ENCODE measurements at regions not wholly inside any gene's neighbourhood (a gene's known extent, or its start where the extent isn't known, plus 50 kb on each side); places are given as distances from the start of the nearest gene placed in this dataset.

GRCh38 chr13:103410002-103410401 lies 343.8 kb upstream of the SLC10A2 start:
- BruUV-seq (replicated peaks): no TSS peak
- H4K20me1 ChIP-seq (ENCODE audit: insufficient read depth, low read length): no peaks in the 10 kb centered on the region
- H3K56ac ChIP-seq (ENCODE audit: extremely low read depth, insufficient read depth, low read length): no peak overlapping the region
- H3K4me2 ChIP-seq (ENCODE audit: low read depth, low read length): no peak overlapping the region
- no peaks in the 10 kb centered on the region for H3K4me1 ChIP-seq (ENCODE audit: control insufficient read depth, insufficient read depth, low read length)
- POLR2A ChIA-PET (ENCODE audit: unreplicated experiment): no interaction called here
- ATAC-seq (ENCODE audit: low read depth) (no peak), DNase-seq (no peak)
- H3K36me3 ChIP-seq (ENCODE audit: control insufficient read depth, insufficient read depth, low read length): no peaks in the 10 kb centered on the region
- H3K14ac ChIP-seq (replicated peaks; ENCODE audit: low read depth, low read length): no peak overlapping the region
- H3K79me1 ChIP-seq (ENCODE audit: low read depth in 1 of 2, low read length in 2 of 2): no peaks in the 10 kb centered on the region
- H2BK20ac ChIP-seq (ENCODE audit: low read depth, low read length): no peak overlapping the region
- no peak overlapping the region for H2BK5ac ChIP-seq (ENCODE audit: low read depth, low read length, poor library complexity, severe bottlenecking)
- H2AK9ac ChIP-seq (replicated peaks; ENCODE audit: low read depth, low read length, poor library complexity): no peak overlapping the region
- H3K27me3 ChIP-seq (ENCODE audit: control insufficient read depth, insufficient read depth, low read length): no peaks in the 10 kb centered on the region
- no peak overlapping the region for H2BK15ac ChIP-seq (ENCODE audit: low read depth, low read length)
- no peaks in the 10 kb centered on the region for H3K9me1 ChIP-seq (ENCODE audit: insufficient read depth, low read length)
- in situ Hi-C loops (cut with MboI; ENCODE audit: low sequenced_read_pairs) (no loop called here), intact Hi-C loops (cut with micrococcal nuclease) (no loop called here), dilution Hi-C loops (cut with HindIII; ENCODE audit: low sequenced_read_pairs, unreplicated experiment) (no loop called here)
- H4K5ac ChIP-seq (ENCODE audit: low read depth, low read length): no peak overlapping the region
- no peak overlapping the region for H3K4me3 ChIP-seq (ENCODE audit: insufficient read depth, low read depth, low read length)
- H3K9me3 ChIP-seq (ENCODE audit: control insufficient read depth, insufficient read depth, low read length): peaks cover 7% of the 10 kb centered on the region
- CTCF ChIA-PET: no interaction called here
- H2AK5ac ChIP-seq (ENCODE audit: low read depth, low read length): no peak overlapping the region
- no peak overlapping the region for H3K4ac ChIP-seq (ENCODE audit: low read depth, low read length)
- 0% methylated on average over 1 of the region's 4 CpGs; no CpG with 5 or more reads in 1 of the 2 experiments for WGBS, 2 experiments (ENCODE audit: extremely low coverage in 2 of 2, insufficient read length in 1 of 2)
- H4K8ac ChIP-seq (ENCODE audit: low read depth in 2 of 2, low read length in 2 of 2): no peak overlapping the region
- H4K91ac ChIP-seq (ENCODE audit: insufficient read depth, low read depth, low read length): no peak overlapping the region
- H3K23ac ChIP-seq (ENCODE audit: low read depth, low read length): no peak overlapping the region
- H3K9ac ChIP-seq (ENCODE audit: low read depth, low read length): no peak overlapping the region
- H3K27ac ChIP-seq (ENCODE audit: insufficient read depth, low read length): no peak overlapping the region
- no peak overlapping the region for H3K18ac ChIP-seq (ENCODE audit: low read depth, low read length)
- H2AFZ ChIP-seq (replicated peaks; ENCODE audit: low read length, poor library complexity): no peak overlapping the region
- TF ChIP-seq MAZ (IDR thresholded peaks at IDR 0.05; ENCODE audit: borderline replicate concordance, low read depth, low read length) (no peak), CTCF (conservative IDR thresholded peaks at IDR 0.05; ENCODE audit: low read depth, low read length) (no peak), MXI1 (IDR thresholded peaks at IDR 0.05; ENCODE audit: borderline replicate concordance, low read depth, low read length) (no peak), ELK1 (IDR thresholded peaks at IDR 0.05; ENCODE audit: borderline replicate concordance, low read depth, low read length) (no peak), RFX5 (IDR thresholded peaks at IDR 0.05; ENCODE audit: low read depth, low read length) (no peak), MAFK (IDR thresholded peaks at IDR 0.05; ENCODE audit: low read depth, low read length) (no peak), CEBPB (IDR thresholded peaks at IDR 0.05; ENCODE audit: low read depth, low read length) (no peak), RAD21 (IDR thresholded peaks at IDR 0.05; ENCODE audit: low read length) (no peak), CHD1 (IDR thresholded peaks at IDR 0.05; ENCODE audit: low read depth, low read length) (no peak), BHLHE40 (IDR thresholded peaks at IDR 0.05; ENCODE audit: low read depth, low read length) (no peak), USF2 (IDR thresholded peaks at IDR 0.05; ENCODE audit: low read depth, low read length) (no peak), SMC3 (IDR thresholded peaks at IDR 0.05; ENCODE audit: low read depth, low read length) (no peak), FOS (IDR thresholded peaks at IDR 0.05; ENCODE audit: low read depth, low read length) (no peak), RCOR1 (IDR thresholded peaks at IDR 0.05; ENCODE audit: insufficient replicate concordance, low read length) (no peak), POLR2A (IDR thresholded peaks at IDR 0.05; ENCODE audit: low read depth, low read length) (no peak), NFE2L2 (IDR thresholded peaks at IDR 0.05; ENCODE audit: low read depth, low read length) (no peak)
- no peak overlapping the region for H2BK120ac ChIP-seq (ENCODE audit: low read depth, low read length)

All from IMR-90 (cell line).